Upper lobe of left lung (tissue), 4 donors: ENCODE measurements at regions not wholly inside any gene's neighbourhood (a gene's known extent, or its start where the extent isn't known, plus 50 kb on each side); places are given as distances from the start of the nearest gene placed in this dataset.

Experiments used
- EP300 ChIP-seq, 4 donors: sonication (generic); formaldehyde crosslinking; IDR thresholded peaks; one replicate each; pipeline ENCODE4 v1.5.1; 2017; ENCODE audit warnings: antibody characterized with exemption in 4 of 4, control low read depth in 2 of 4
- POLR2A ChIP-seq, 4 donors: fragments of 450-650 bp; IDR thresholded peaks; one replicate each; pipeline ENCODE4 v1.5.1; 2016 to 2017; ENCODE audit warnings: antibody characterized with exemption in 4 of 4, mild to moderate bottlenecking in 2 of 4
- POLR2AphosphoS5 ChIP-seq, 2 donors: sonication (generic); formaldehyde crosslinking; IDR thresholded peaks; one replicate each; pipeline ENCODE4 v1.5.1; 2017; ENCODE audit warnings: antibody characterized with exemption in 2 of 2
- TF ChIP-seq, protein P1 (sequence below), 6 experiments: fragments of 450-650 bp in 4 of 6; fragments of 200-600 bp in 2 of 6; sonication (generic) in 2 of 6; IDR thresholded peaks; one replicate each; pipeline ENCODE4 v1.5.1; 2016 to 2019; ENCODE audit warnings: antibody characterized with exemption in 6 of 6

DNA sequence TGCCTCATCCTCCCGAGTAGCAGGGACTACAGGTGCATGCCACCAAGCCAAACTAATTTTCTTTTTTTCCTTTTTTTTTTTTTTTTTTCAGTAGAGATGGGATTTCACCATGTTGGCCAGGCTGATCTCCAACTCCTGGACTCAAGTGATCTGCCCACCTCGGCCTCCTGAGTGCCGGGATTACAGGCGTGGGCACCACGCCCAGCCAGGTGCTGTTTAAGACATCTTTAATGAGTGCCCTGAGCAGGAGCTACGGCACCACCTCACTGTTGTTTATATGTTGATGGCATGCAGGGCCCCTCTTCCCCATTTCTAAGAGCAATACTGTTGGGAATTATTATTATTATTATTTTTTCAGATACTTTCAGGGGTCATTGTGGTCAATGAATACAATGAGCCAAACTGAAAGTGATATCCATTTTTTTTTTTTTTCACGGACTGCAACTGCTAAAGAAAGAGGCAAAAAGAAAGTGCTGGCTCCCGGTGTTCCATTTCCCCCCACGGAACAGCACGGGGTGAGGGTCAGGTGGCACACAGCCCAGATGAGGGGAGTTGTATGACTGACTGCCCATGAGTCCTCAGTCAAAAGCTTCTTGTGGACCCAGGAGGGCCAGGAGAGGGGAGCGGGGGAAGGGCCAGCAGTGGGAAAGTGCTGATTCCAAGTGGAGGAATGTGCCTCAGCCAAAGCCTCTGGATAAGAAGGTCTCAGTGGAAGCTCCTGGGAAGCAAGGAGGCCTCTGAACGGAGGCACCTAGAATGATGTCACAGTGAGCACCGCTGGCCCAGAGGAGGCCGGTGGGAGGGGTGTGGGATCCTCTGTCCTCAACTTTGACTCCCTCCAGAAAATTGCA, 101.8 kb upstream of the HPF1 start:
- TF ChIP-seq, protein P1, sequence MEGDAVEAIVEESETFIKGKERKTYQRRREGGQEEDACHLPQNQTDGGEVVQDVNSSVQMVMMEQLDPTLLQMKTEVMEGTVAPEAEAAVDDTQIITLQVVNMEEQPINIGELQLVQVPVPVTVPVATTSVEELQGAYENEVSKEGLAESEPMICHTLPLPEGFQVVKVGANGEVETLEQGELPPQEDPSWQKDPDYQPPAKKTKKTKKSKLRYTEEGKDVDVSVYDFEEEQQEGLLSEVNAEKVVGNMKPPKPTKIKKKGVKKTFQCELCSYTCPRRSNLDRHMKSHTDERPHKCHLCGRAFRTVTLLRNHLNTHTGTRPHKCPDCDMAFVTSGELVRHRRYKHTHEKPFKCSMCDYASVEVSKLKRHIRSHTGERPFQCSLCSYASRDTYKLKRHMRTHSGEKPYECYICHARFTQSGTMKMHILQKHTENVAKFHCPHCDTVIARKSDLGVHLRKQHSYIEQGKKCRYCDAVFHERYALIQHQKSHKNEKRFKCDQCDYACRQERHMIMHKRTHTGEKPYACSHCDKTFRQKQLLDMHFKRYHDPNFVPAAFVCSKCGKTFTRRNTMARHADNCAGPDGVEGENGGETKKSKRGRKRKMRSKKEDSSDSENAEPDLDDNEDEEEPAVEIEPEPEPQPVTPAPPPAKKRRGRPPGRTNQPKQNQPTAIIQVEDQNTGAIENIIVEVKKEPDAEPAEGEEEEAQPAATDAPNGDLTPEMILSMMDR (IDR thresholded peaks at IDR 0.05) = no peak
- no peak for TF ChIP-seq POLR2A (IDR thresholded peaks at IDR 0.05)
- no peak for TF ChIP-seq EP300 (IDR thresholded peaks at IDR 0.05)
- no peak for TF ChIP-seq POLR2AphosphoS5 (IDR thresholded peaks at IDR 0.05)
